Panc1 (cell line): ENCODE measurements at regions not wholly inside any gene's neighbourhood (a gene's known extent, or its start where the extent isn't known, plus 50 kb on each side); places are given as distances from the start of the nearest gene placed in this dataset.

Experiments used
- ATAC-seq: fragments of 200-7000 bp; cut with Tn5 transposase; 2 replicates; pipeline ENCODE4 v1.9.1; 2020; ENCODE audit warnings: mild to moderate bottlenecking, moderate library complexity
- BruUV-seq: library from RNA; stranded (reverse); fragments of 400-500 nt; replicated peaks from 2 replicates; lab custom pipeline; 2021; lab: Mats Ljungman, UMichigan
- CTCF ChIA-PET: fragments of 300-600 bp; sonication (Branson Sonifier 250); formaldehyde crosslinking; loops from one replicate; lab custom pipeline; 2022; ENCODE audit warnings: antibody characterized with exemption; lab: Charles Lee
- POLR2A ChIA-PET: fragments of 300-600 bp; sonication (Branson Sonifier 250); formaldehyde crosslinking; loops from one replicate; lab custom pipeline; 2022; ENCODE audit warnings: antibody characterized with exemption; lab: Charles Lee
- DNase-seq: peaks from one replicate; pipeline ENCODE4 v3.0.0-alpha.2; 2010; ENCODE audit warnings: low read depth, low spot score
- H3K27ac ChIP-seq: 2 replicates; pipeline ENCODE4 v1.5.1; 2011; ENCODE audit warnings: mild to moderate bottlenecking, low read length, inconsistent platforms
- H3K27me3 ChIP-seq: fragments of 200-500 bp; sonication (Bioruptor generic); 2 replicates; pipeline ENCODE4 v1.6.0; 2014; ENCODE audit warnings: low read length, inconsistent platforms; ENCODE audit not compliant: control insufficient read depth, insufficient read depth
- H3K36me3 ChIP-seq: fragments of 200-500 bp; sonication (Bioruptor generic); 2 replicates; pipeline ENCODE4 v1.5.1; 2014; ENCODE audit warnings: inconsistent platforms, mild to moderate bottlenecking, low read length, moderate library complexity; ENCODE audit not compliant: control insufficient read depth, insufficient read depth
- H3K4me1 ChIP-seq: 2 replicates; pipeline ENCODE4 v1.5.1; 2011; ENCODE audit warnings: inconsistent platforms, mild to moderate bottlenecking, low read length, moderate library complexity; ENCODE audit not compliant: control insufficient read depth, insufficient read depth
- H3K4me3 ChIP-seq, 2 experiments: 2 replicates each; pipeline ENCODE4 v1.5.1; 2011 to 2012; ENCODE audit warnings: low read depth in 2 of 2, low read length in 2 of 2, mild to moderate bottlenecking in 2 of 2, inconsistent platforms in 1 of 2, moderate library complexity in 1 of 2
- H3K9me3 ChIP-seq: fragments of 200-500 bp; sonication (Bioruptor generic); 2 replicates; pipeline ENCODE4 v1.5.1; 2014; ENCODE audit warnings: low read depth, mild to moderate bottlenecking, inconsistent platforms, low read length, moderate library complexity; ENCODE audit not compliant: control insufficient read depth, insufficient read depth
- CTCF ChIP-seq: fragments of 450-650 bp; IDR thresholded peaks from 2 replicates; pipeline ENCODE4 v1.5.1; 2017; ENCODE audit warnings: mild to moderate bottlenecking
- POLR2AphosphoS5 ChIP-seq: IDR thresholded peaks from 2 replicates; pipeline ENCODE4 v1.6.1; 2012; ENCODE audit warnings: mild to moderate bottlenecking, low read depth, low read length, moderate library complexity
- REST ChIP-seq, 2 experiments: IDR thresholded peaks; 2 replicates each; pipeline ENCODE4 v1.6.1; 2011 to 2012; ENCODE audit warnings: low read depth in 2 of 2, control low read depth in 1 of 2, low read length in 1 of 2, mild to moderate bottlenecking in 1 of 2, moderate library complexity in 1 of 2; ENCODE audit not compliant: insufficient read depth in 1 of 2
- SIN3A ChIP-seq: IDR thresholded peaks from 2 replicates; pipeline ENCODE4 v1.6.1; 2012; ENCODE audit warnings: low read depth, mild to moderate bottlenecking, low read length, moderate library complexity, borderline replicate concordance; ENCODE audit not compliant: insufficient read depth
- in situ Hi-C: cut with HindIII; loops from 2 replicates; pipeline ENCODE4 v1.10.0; 2016; ENCODE audit warnings: low sequenced_read_pairs, low pct_unique_long_range_greater_than_20kb
- intact Hi-C: fragments of 100-400 bp; cut with micrococcal nuclease; formaldehyde crosslinking; loops from one replicate; pipeline ENCODE4 v1.10.0; 2022; ENCODE audit not compliant: unreplicated experiment

- Histone ChIP-seq H3K9me3 (peaks cover 7% of the 10 kb centered on the region; the same call in 1 of the 2 replicates), H3K27ac (peak overlapping the region; percentile 51; the same call in 1 of the 2 replicates), H3K4me1 (peaks cover 13% of the 10 kb centered on the region), H3K27me3 (no peaks in the 10 kb centered on the region), H3K36me3 (no peaks in the 10 kb centered on the region), H3K4me3 (no peak overlapping the region)
- in situ Hi-C loops, result no loop called here
- ATAC-seq (peak; percentile 96), DNase-seq (peak; percentile 50)
- peak; percentile 85 for TF ChIP-seq CTCF
- TF ChIP-seq POLR2AphosphoS5, result no peak
- no peak for TF ChIP-seq REST (IDR thresholded peaks at IDR 0.05; ENCODE audit: insufficient read depth in 1 of 2, low read depth in 2 of 2, low read length in 1 of 2)
- no TSS peak for BruUV-seq
- POLR2A ChIA-PET, result no interaction called here
- CTCF ChIA-PET, result interaction anchor here (0.6 to 0.7 kb wide), 4 partner anchors 434 to 1953 kb away, joined by 3 to 17 read pairs (median 4); no protein-coding TSS in a partner anchor
- intact Hi-C loops, result loop anchor here (5.0 to 10.0 kb wide), 2 partner anchors 235 to 1073 kb away; partner anchors contain the start of gene NR2F2
Observed at GRCh38 chr15:95259513-95259912, 1028.2 kb downstream of the MCTP2 start.

GRCh38 chr15:95259965-95260364 lies 1028.6 kb downstream of the MCTP2 start:
- no TSS peak for BruUV-seq
- POLR2A ChIA-PET, result no interaction called here

More at GRCh38 chr15:95259965-95260364, 1028.6 kb downstream of the MCTP2 start:
- Histone ChIP-seq H3K4me1 (peaks cover 13% of the 10 kb centered on the region), H3K36me3 (no peaks in the 10 kb centered on the region), H3K4me3 (no peak overlapping the region), H3K27ac (peak overlapping the region; percentile 51; the same call in 1 of the 2 replicates), H3K9me3 (peaks cover 3% of the 10 kb centered on the region; the same call in 1 of the 2 replicates), H3K27me3 (no peaks in the 10 kb centered on the region)
- intact Hi-C loops (loop anchor here (5.0 to 10.0 kb wide), 2 partner anchors 235 to 1072 kb away; partner anchors contain the start of gene NR2F2), in situ Hi-C loops (no loop called here)
- CTCF ChIA-PET, result interaction anchor here (0.6 to 0.7 kb wide), 3 partner anchors 402 to 1030 kb away, joined by 3 to 6 read pairs (median 5); no protein-coding TSS in a partner anchor
- TF ChIP-seq SIN3A (no peak), CTCF (no peak)
- DNase-seq (no peak), ATAC-seq (0 out of 2 replicates have a peak, but pooled peaks have one; percentile 38)
